OCI-LY7 (cell line): ENCODE measurements at regions not wholly inside any gene's neighbourhood (a gene's known extent, or its start where the extent isn't known, plus 50 kb on each side); places are given as distances from the start of the nearest gene placed in this dataset.

Experiments used
- BruUV-seq: library from RNA; stranded (reverse); fragments of 400-500 nt; replicated peaks from 2 replicates; lab custom pipeline; 2021; lab: Mats Ljungman, UMichigan
- CTCF ChIA-PET: fragments of 300-600 bp; sonication (Branson Sonifier 250); formaldehyde crosslinking; loops from one replicate; lab custom pipeline; 2022; ENCODE audit warnings: antibody characterized with exemption; ENCODE audit not compliant: unreplicated experiment; lab: Charles Lee
- POLR2A ChIA-PET: fragments of 300-600 bp; sonication (Branson Sonifier 250); formaldehyde crosslinking; loops from one replicate; lab custom pipeline; 2022; ENCODE audit warnings: antibody characterized with exemption; lab: Charles Lee
- DNase-seq: peaks from one replicate; pipeline ENCODE4 v3.0.0-alpha.2; 2015; ENCODE audit warnings: low spot score
- H2AFZ ChIP-seq: fragments of 200-600 bp; sonication (generic), shearing (Covaris generic); 2 replicates; pipeline ENCODE4 v1.6.1; 2014; ENCODE audit warnings: mild to moderate bottlenecking, antibody characterized with exemption, low read length, moderate library complexity
- H3K27ac ChIP-seq: fragments of 200-600 bp; sonication (generic); 2 replicates; pipeline ENCODE4 v1.5.1; 2014; ENCODE audit warnings: mixed run types, low read depth, mild to moderate bottlenecking, moderate library complexity, low read length, inconsistent platforms; ENCODE audit not compliant: poor library complexity, severe bottlenecking
- H3K36me3 ChIP-seq: fragments of 200-600 bp; sonication (generic); 2 replicates; pipeline ENCODE4 v1.6.1; 2014; ENCODE audit warnings: mild to moderate bottlenecking, antibody characterized with exemption, low read length, moderate library complexity, mixed read lengths; ENCODE audit not compliant: insufficient read depth
- H3K4me1 ChIP-seq: fragments of 200-600 bp; sonication (generic); 2 replicates; pipeline ENCODE4 v1.5.1; 2014; ENCODE audit warnings: mild to moderate bottlenecking, low read length; ENCODE audit not compliant: insufficient read depth, poor library complexity, severe bottlenecking
- H3K4me2 ChIP-seq: fragments of 200-600 bp; sonication (generic); 2 replicates; pipeline ENCODE4 v1.6.1; 2014; ENCODE audit warnings: mild to moderate bottlenecking, low read length
- H3K4me3 ChIP-seq: fragments of 200-600 bp; sonication (generic); 2 replicates; pipeline ENCODE4 v1.5.1; 2014; ENCODE audit warnings: mild to moderate bottlenecking, low read depth, low read length; ENCODE audit not compliant: poor library complexity, severe bottlenecking
- H3K79me2 ChIP-seq: fragments of 200-600 bp; sonication (generic); 2 replicates; pipeline ENCODE4 v1.6.1; 2016; ENCODE audit warnings: low read depth, mild to moderate bottlenecking, low read length, moderate library complexity, mixed read lengths; ENCODE audit not compliant: insufficient read depth
- H3K9me2 ChIP-seq: fragments of 200-600 bp; sonication (generic); 2 replicates; pipeline ENCODE4 v1.6.1; 2016; ENCODE audit warnings: mild to moderate bottlenecking, low read length, mixed read lengths; ENCODE audit not compliant: insufficient read depth
- H3K9me3 ChIP-seq: fragments of 200-600 bp; sonication (generic); 2 replicates; pipeline ENCODE4 v1.6.1; 2014; ENCODE audit warnings: mild to moderate bottlenecking, mixed run types, low read length, mixed read lengths
- H4K20me1 ChIP-seq: fragments of 200-600 bp; sonication (generic); 2 replicates; pipeline ENCODE4 v1.6.1; 2014; ENCODE audit warnings: mild to moderate bottlenecking, antibody characterized with exemption, low read length, moderate library complexity, mixed read lengths; ENCODE audit not compliant: insufficient read depth
- CTCF ChIP-seq: fragments of 200-600 bp; sonication (generic); conservative IDR thresholded peaks from 2 replicates; pipeline ENCODE4 v1.5.1; 2014; ENCODE audit warnings: mild to moderate bottlenecking, antibody characterized with exemption, low read length, moderate library complexity, mixed read lengths
- EZH2phosphoT487 ChIP-seq: fragments of 200-600 bp; sonication (generic); IDR thresholded peaks from 2 replicates; pipeline ENCODE4 v1.6.1; 2018; ENCODE audit warnings: low read depth, borderline replicate concordance, mild to moderate bottlenecking, mixed run types, antibody characterized with exemption, low read length, moderate library complexity, mixed read lengths
- intact Hi-C: fragments of 100-400 bp; cut with micrococcal nuclease; formaldehyde crosslinking; loops from one replicate; pipeline ENCODE4 v1.10.0; 2022; ENCODE audit not compliant: unreplicated experiment

GRCh38 chr12:67459173-67459572, 189.4 kb upstream of the DYRK2 start:
- Histone ChIP-seq H2AFZ (no peak overlapping the region), H3K9me2 (no peaks in the 10 kb centered on the region), H3K4me2 (no peak overlapping the region), H3K4me1 (no peaks in the 10 kb centered on the region), H4K20me1 (no peaks in the 10 kb centered on the region), H3K27ac (no peak overlapping the region), H3K36me3 (no peaks in the 10 kb centered on the region), H3K79me2 (no peaks in the 10 kb centered on the region), H3K4me3 (no peak overlapping the region), H3K9me3 (no peaks in the 10 kb centered on the region)
- DNase-seq, result no peak
- ChIA-PET CTCF (no interaction called here), POLR2A (no interaction called here)
- no TSS peak for BruUV-seq
- TF ChIP-seq EZH2phosphoT487 (no peak), CTCF (no peak)
- intact Hi-C loops, result no loop called here

- no peaks in the 10 kb centered on the region for H3K36me3 ChIP-seq
- CTCF ChIA-PET, result no interaction called here
- H3K79me2 ChIP-seq, result no peaks in the 10 kb centered on the region
- POLR2A ChIA-PET, result no interaction called here
- no peak overlapping the region for H3K4me2 ChIP-seq
- no peaks in the 10 kb centered on the region for H3K9me2 ChIP-seq
- DNase-seq, result no peak
- H3K4me3 ChIP-seq, result no peak overlapping the region
- BruUV-seq, result no TSS peak
- no peak overlapping the region for H2AFZ ChIP-seq
- no peaks in the 10 kb centered on the region for H3K9me3 ChIP-seq
- TF ChIP-seq CTCF, result no peak
- no peak for TF ChIP-seq EZH2phosphoT487
- H3K27ac ChIP-seq, result no peak overlapping the region
- intact Hi-C loops, result no loop called here
- H4K20me1 ChIP-seq, result no peaks in the 10 kb centered on the region
- no peaks in the 10 kb centered on the region for H3K4me1 ChIP-seq
Measured at GRCh38 chr12:67459578-67459977, 189.0 kb upstream of the DYRK2 start.

- H3K27ac ChIP-seq, result no peak overlapping the region
- DNase-seq, result no peak
- no peaks in the 10 kb centered on the region for H3K79me2 ChIP-seq
- H3K4me1 ChIP-seq, result no peaks in the 10 kb centered on the region
- H3K4me3 ChIP-seq, result no peak overlapping the region
- intact Hi-C loops, result no loop called here
- no peaks in the 10 kb centered on the region for H3K9me2 ChIP-seq
- POLR2A ChIA-PET, result no interaction called here
- BruUV-seq, result no TSS peak
- H2AFZ ChIP-seq, result no peak overlapping the region
- no peak overlapping the region for H3K4me2 ChIP-seq
- no peaks in the 10 kb centered on the region for H3K9me3 ChIP-seq
- CTCF ChIA-PET, result no interaction called here
- no peaks in the 10 kb centered on the region for H4K20me1 ChIP-seq
- H3K36me3 ChIP-seq, result no peaks in the 10 kb centered on the region
- TF ChIP-seq EZH2phosphoT487 (no peak), CTCF (no peak)
Measured at GRCh38 chr12:67460388-67460787, 188.2 kb upstream of the DYRK2 start.
